K562 (cell line): ENCODE measurements at regions not wholly inside any gene's neighbourhood (a gene's known extent, or its start where the extent isn't known, plus 50 kb on each side); places are given as distances from the start of the nearest gene placed in this dataset.
A peak's percentile ranks its signal among the peaks of the same experiment; 100 is the strongest.

Experiments used
- BACH1 ChIP-seq: fragments of 200-800 bp; sonication (Bioruptor generic); IDR thresholded peaks from 2 replicates; pipeline ENCODE4 v1.6.1; 2016; ENCODE audit warnings: missing genetic modification characterization, missing compliant biosample characterization
- CBFB ChIP-seq: sonication (generic); formaldehyde crosslinking; IDR thresholded peaks from 2 replicates; pipeline ENCODE4 v1.4.0; 2020; ENCODE audit warnings: mild to moderate bottlenecking, missing genetic modification reagents
- CCNT2 ChIP-seq: IDR thresholded peaks from 2 replicates; pipeline ENCODE4 v1.6.1; 2011; ENCODE audit warnings: borderline replicate concordance, low read depth, mild to moderate bottlenecking, moderate library complexity, mixed read lengths, low read length; ENCODE audit not compliant: insufficient read length; ENCODE audit errors: extremely low read depth
- CTBP1 ChIP-seq: fragments of 450-650 bp; IDR thresholded peaks from 2 replicates; pipeline ENCODE4 v1.6.1; 2016; ENCODE audit warnings: borderline replicate concordance
- E2F3 ChIP-seq: fragments of 250-450 bp; sonication (Bioruptor Pico); IDR thresholded peaks from 2 replicates; pipeline ENCODE4 v1.4.0; 2020; ENCODE audit warnings: mild to moderate bottlenecking
- EGR1 ChIP-seq: fragments of 450-650 bp; conservative IDR thresholded peaks from 2 replicates; pipeline ENCODE4 v1.6.1; 2017; ENCODE audit warnings: mild to moderate bottlenecking
- ELF1 ChIP-seq: fragments of 200-800 bp; sonication (Bioruptor generic); IDR thresholded peaks from 2 replicates; pipeline ENCODE4 v1.6.1; 2016; ENCODE audit warnings: missing genetic modification characterization, missing compliant biosample characterization
- FOXK1 ChIP-seq: sonication (generic); formaldehyde crosslinking; IDR thresholded peaks from 2 replicates; pipeline ENCODE4 v1.8.0; 2022; ENCODE audit warnings: missing genetic modification reagents, mild to moderate bottlenecking, borderline replicate concordance
- MECOM ChIP-seq: fragments of 250-450 bp; sonication (Bioruptor Pico); IDR thresholded peaks from 2 replicates; pipeline ENCODE4 v1.8.0; 2022; ENCODE audit warnings: inconsistent platforms
- MTF1 ChIP-seq: fragments of 250-450 bp; sonication (Bioruptor Pico); IDR thresholded peaks from 2 replicates; pipeline ENCODE4 v1.9.0; 2021; ENCODE audit warnings: moderate library complexity, mild to moderate bottlenecking, inconsistent platforms, borderline replicate concordance
- MYBL2 ChIP-seq, 2 experiments: fragments of 450-650 bp in 1 of 2; sonication (generic) in 1 of 2; formaldehyde crosslinking in 1 of 2; IDR thresholded peaks; 2 replicates each; pipeline versions ENCODE4 v1.6.1 to v1.8.1; 2017 to 2022; ENCODE audit warnings: borderline replicate concordance in 1 of 2, inconsistent platforms in 1 of 2, low read depth in 1 of 2, mild to moderate bottlenecking in 1 of 2, missing genetic modification reagents in 1 of 2, moderate library complexity in 1 of 2
- RFX1 ChIP-seq: fragments of 450-650 bp; IDR thresholded peaks from 2 replicates; pipeline ENCODE4 v1.6.1; 2016; ENCODE audit warnings: mild to moderate bottlenecking, moderate library complexity
- SIX5 ChIP-seq, 2 experiments: IDR thresholded peaks; 2 replicates each; pipeline ENCODE4 v1.6.1; 2011; ENCODE audit warnings: low read length in 2 of 2, borderline replicate concordance in 1 of 2, low read depth in 1 of 2, mild to moderate bottlenecking in 1 of 2, moderate library complexity in 1 of 2; ENCODE audit not compliant: insufficient read depth in 1 of 2
- SREBF1 ChIP-seq: fragments of 150-350 bp; IDR thresholded peaks from 2 replicates; pipeline ENCODE4 v1.6.1; 2014; ENCODE audit warnings: antibody characterized with exemption, low read depth, low read length, borderline replicate concordance
- SRSF1 ChIP-seq: fragments of 200-400 bp; formaldehyde crosslinking; IDR thresholded peaks from 2 replicates; pipeline ENCODE4 v1.6.1; 2017; ENCODE audit warnings: mild to moderate bottlenecking, low read depth, low read length, moderate library complexity
- SRSF9 ChIP-seq: fragments of 200-400 bp; formaldehyde crosslinking; IDR thresholded peaks from 2 replicates; pipeline ENCODE4 v1.6.1; 2017; ENCODE audit warnings: low read depth, low read length, borderline replicate concordance
- STAT5B ChIP-seq: fragments of 250-450 bp; sonication (Bioruptor Pico); IDR thresholded peaks from 2 replicates; pipeline ENCODE4 v1.8.0; 2021; ENCODE audit warnings: mild to moderate bottlenecking, inconsistent platforms
- TFAM ChIP-seq: fragments of 250-450 bp; sonication (Bioruptor Pico); conservative IDR thresholded peaks from 2 replicates; pipeline ENCODE4 v1.5.0; 2021; ENCODE audit warnings: mild to moderate bottlenecking, moderate library complexity
- ZHX1 ChIP-seq: fragments of 150-350 bp; conservative IDR thresholded peaks from 2 replicates; pipeline ENCODE4 v1.6.1; 2014; ENCODE audit warnings: low read length
- ZNF586 ChIP-seq: fragments of 450-650 bp; formaldehyde crosslinking; conservative IDR thresholded peaks from 2 replicates; pipeline ENCODE4 v1.4.0; 2020; ENCODE audit warnings: mild to moderate bottlenecking, moderate library complexity
- ZNF609 ChIP-seq: sonication (generic); formaldehyde crosslinking; IDR thresholded peaks from 2 replicates; pipeline ENCODE4 v1.8.1; 2023; ENCODE audit warnings: missing genetic modification reagents, mild to moderate bottlenecking, borderline replicate concordance

- TF ChIP-seq ELF1 (tag) (no peak), EGR1 (peak; percentile 98), STAT5B (no peak), ZNF609 (CRISPR knock-in tag) (no peak), SRSF9 (no peak), RFX1 (no peak), MTF1 (CRISPR knock-in tag) (no peak), MYBL2 (IDR thresholded peaks at IDR 0.05; ENCODE audit: low read depth) (no peak), MYBL2 (CRISPR knock-in tag; IDR thresholded peaks at IDR 0.05; ENCODE audit: borderline replicate concordance) (no peak), CCNT2 (peak; percentile 100), ZNF586 (CRISPR knock-in tag) (no peak), MECOM (CRISPR knock-in tag) (no peak), E2F3 (CRISPR knock-in tag) (no peak), BACH1 (tag) (no peak), CBFB (CRISPR knock-in tag) (0 out of 2 replicates have a peak, but pooled peaks have one; percentile 59), SRSF1 (no peak), ZHX1 (no peak), SIX5 (IDR thresholded peaks at IDR 0.05; ENCODE audit: borderline replicate concordance in 1 of 2, insufficient read depth in 1 of 2, low read depth in 1 of 2, low read length in 2 of 2) (no peak), CTBP1 (peak; percentile 57; the same call in 1 of the 2 replicates), SREBF1 (no peak), FOXK1 (CRISPR knock-in tag) (no peak), TFAM (CRISPR knock-in tag) (no peak)
These were observed 74.8 kb upstream of the BCOR start (continued) for GRCh38 chrX:40172401-40173142.
